GM12878 (cell line): ENCODE measurements at regions not wholly inside any gene's neighbourhood (a gene's known extent, or its start where the extent isn't known, plus 50 kb on each side); places are given as distances from the start of the nearest gene placed in this dataset.

Experiments
- ATAC-seq: fragments of 200-7000 bp; cut with Tn5 transposase; 3 replicates; pipeline ENCODE4 v1.9.1; 2020; ENCODE audit warnings: mild to moderate bottlenecking, moderate library complexity
- BruUV-seq: library from RNA; stranded (reverse); fragments of 400-500 nt; replicated peaks from 2 replicates; lab custom pipeline; 2021; lab: Mats Ljungman, UMichigan
- CTCF ChIA-PET: fragments of 300-600 bp; sonication (Branson Sonifier 250); formaldehyde crosslinking; extraction: SDS; loops from one replicate; lab custom pipeline; 2021; ENCODE audit warnings: inconsistent platforms; lab: Yijun Ruan, JAX
- POLR2A ChIA-PET: fragments of 350-600 bp; formaldehyde crosslinking; extraction: SDS; loops from one replicate; lab custom pipeline; 2021; ENCODE audit warnings: inconsistent platforms; lab: Charles Lee
- RAD21 ChIA-PET: fragments of 300-600 bp; sonication (Branson Sonifier 250); formaldehyde crosslinking; loops from one replicate; lab custom pipeline; 2023; ENCODE audit warnings: antibody characterized with exemption; ENCODE audit not compliant: unreplicated experiment; lab: Charles Lee
- SMC1A ChIA-PET: fragments of 300-600 bp; sonication (Branson Sonifier 250); formaldehyde crosslinking; loops from one replicate; lab custom pipeline; 2023; ENCODE audit not compliant: unreplicated experiment, uncharacterized antibody; lab: Charles Lee
- DNase-seq: peaks from one replicate; pipeline ENCODE4 v3.0.0-alpha.2; 2011; ENCODE audit warnings: low read depth, low spot score
- FAIRE-seq: peaks from 3 replicates; lab custom pipeline; 2011; peaks lifted over from hg19 to GRCh38; lab: Jason Lieb, UNC
- H2AFZ ChIP-seq: 2 replicates; pipeline ENCODE4 v1.6.0; 2011; ENCODE audit warnings: low read depth, low read length, control low read depth; ENCODE audit not compliant: control insufficient read depth
- H3K27ac ChIP-seq: 2 replicates; pipeline ENCODE4 v1.5.1; 2011; ENCODE audit warnings: control low read depth; ENCODE audit not compliant: control insufficient read depth, insufficient read depth
- H3K27me3 ChIP-seq, 2 experiments: replicated peaks in 1 of 2; 2 replicates each; pipeline versions ENCODE4 v1.6.0 to v1.6.1; 2011; ENCODE audit warnings: low read length in 1 of 2; ENCODE audit not compliant: control insufficient read depth in 2 of 2, insufficient read depth in 2 of 2
- H3K36me3 ChIP-seq, 2 experiments: 2 replicates each; pipeline ENCODE4 v1.5.1; 2011; ENCODE audit warnings: low read length in 1 of 2; ENCODE audit not compliant: control insufficient read depth in 2 of 2, insufficient read depth in 2 of 2
- H3K4me1 ChIP-seq: 2 replicates; pipeline ENCODE4 v1.6.1; 2011; ENCODE audit warnings: mild to moderate bottlenecking, low read length, moderate library complexity, mixed read lengths; ENCODE audit not compliant: control insufficient read depth, insufficient read depth
- H3K4me2 ChIP-seq: 2 replicates; pipeline ENCODE4 v1.6.0; 2011; ENCODE audit warnings: control low read depth; ENCODE audit not compliant: control insufficient read depth, insufficient read depth
- H3K4me3 ChIP-seq: fragments of 200-600 bp; sonication (generic); 2 replicates; pipeline ENCODE4 v1.5.1; 2016
- H3K79me2 ChIP-seq: 2 replicates; pipeline ENCODE4 v1.6.0; 2011; ENCODE audit warnings: low read length; ENCODE audit not compliant: control insufficient read depth, insufficient read depth
- H3K9ac ChIP-seq: 2 replicates; pipeline ENCODE4 v1.8.0; 2011; ENCODE audit warnings: low read length, control low read depth, mixed read lengths; ENCODE audit not compliant: control insufficient read depth, insufficient read depth
- H3K9me3 ChIP-seq: replicated peaks from 3 replicates; pipeline ENCODE4 v1.5.1; 2011; ENCODE audit warnings: mild to moderate bottlenecking, low read length; ENCODE audit not compliant: control insufficient read depth, insufficient read depth
- H4K20me1 ChIP-seq: 2 replicates; pipeline ENCODE4 v1.6.0; 2011; ENCODE audit not compliant: control insufficient read depth, insufficient read depth
- BHLHE40 ChIP-seq, 2 experiments: fragments of 450-650 bp in 1 of 2; IDR thresholded peaks; 2 replicates each; pipeline ENCODE4 v1.6.1; 2011 to 2017; ENCODE audit warnings: low read depth in 2 of 2, borderline replicate concordance in 1 of 2, improper control_type of control experiment in 1 of 2, low read length in 1 of 2, mild to moderate bottlenecking in 1 of 2
- RAD21 ChIP-seq: IDR thresholded peaks from 2 replicates; pipeline ENCODE4 v1.6.1; 2011; ENCODE audit warnings: mild to moderate bottlenecking, low read depth, low read length, moderate library complexity; ENCODE audit not compliant: insufficient read depth
- SMC3 ChIP-seq: IDR thresholded peaks from 2 replicates; pipeline ENCODE4 v1.6.1; 2011; ENCODE audit warnings: low read length, improper control_type of control experiment, borderline replicate concordance
- WGBS: methylation state at CpG from one replicate; pipeline ENCODE4 v1.1.6; 2016; ENCODE audit warnings: low lambda C conversion rate; ENCODE audit not compliant: insufficient replicate concordance, insufficient coverage; ENCODE audit errors: missing lambda C conversion rate; 5-methylcytosine and 5-hydroxymethylcytosine counted together
- in situ Hi-C: fragments of 300-500 bp; cut with MboI; formaldehyde crosslinking; loops from 9 replicates; pipeline ENCODE4 v1.14.3; 2018; ENCODE audit warnings: mixed read lengths
- intact Hi-C: fragments of 100-400 bp; cut with micrococcal nuclease; formaldehyde crosslinking; loops from one replicate; pipeline ENCODE4 v1.14.2; 2022; ENCODE audit not compliant: unreplicated experiment
- TF ChIP-seq, protein P1 (sequence below), 3 experiments: IDR thresholded peaks in 2 of 3; conservative IDR thresholded peaks in 1 of 3; 2 replicates each; pipeline ENCODE4 v1.5.1; 2011; ENCODE audit warnings: low read depth in 3 of 3, low read length in 3 of 3, mild to moderate bottlenecking in 3 of 3, control low read depth in 2 of 3, moderate library complexity in 2 of 3, inconsistent platforms in 1 of 3, mixed read lengths in 1 of 3; ENCODE audit not compliant: control insufficient read depth in 2 of 3, insufficient read depth in 1 of 3; ENCODE audit errors: extremely low read depth in 1 of 3

DNA sequence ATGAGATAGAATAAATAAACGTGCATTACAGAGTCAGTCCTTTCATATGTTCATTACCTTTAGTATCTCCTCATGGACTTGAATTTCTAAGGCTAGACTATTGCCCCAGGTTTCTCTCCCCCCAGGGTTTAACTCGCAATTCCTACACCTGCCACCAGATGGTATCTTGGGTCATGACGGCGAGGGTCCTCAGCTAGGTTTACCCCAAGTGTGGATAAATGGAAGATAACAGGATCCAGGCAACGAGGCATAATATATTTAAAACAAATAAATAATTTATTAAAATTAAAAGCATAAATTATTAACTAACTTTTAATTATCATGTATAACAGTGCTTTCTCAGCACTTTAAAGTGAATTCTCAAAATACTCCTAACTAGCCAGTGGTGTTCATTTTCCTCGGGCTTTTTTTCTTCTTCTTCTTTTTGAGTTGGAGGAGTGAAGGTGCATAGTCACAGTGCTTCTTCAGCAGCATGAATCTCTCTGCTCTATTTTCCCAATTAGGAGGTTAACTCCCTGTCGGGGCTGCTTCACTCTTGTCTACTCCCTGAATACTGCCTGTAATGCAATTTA, 243.5 kb upstream of the CAND1 start:
- H4K20me1 ChIP-seq = no peaks in the 10 kb centered on the region
- no peaks in the 10 kb centered on the region for H3K4me1 ChIP-seq
- ChIA-PET POLR2A (no interaction called here), SMC1A (interaction anchor here (0.8 kb wide), 1 partner anchor 70 kb away, joined by 3 read pairs; no protein-coding TSS in a partner anchor), RAD21 (no interaction called here), CTCF (interaction anchor here (0.6 to 2.1 kb wide), 6 partner anchors 10 to 196 kb away, joined by 3 to 6 read pairs (median 4); no protein-coding TSS in a partner anchor)
- H3K27ac ChIP-seq = no peak overlapping the region
- ATAC-seq (peak; percentile 82), FAIRE-seq (peak; percentile 61), DNase-seq (no peak)
- 14% methylated on average over 7 of the region's 7 CpGs for WGBS
- no peaks in the 10 kb centered on the region for H3K79me2 ChIP-seq
- TF ChIP-seq SMC3 (peak; percentile 34; the same call in 1 of the 2 replicates), RAD21 (peak; percentile 57), BHLHE40 (IDR thresholded peaks at IDR 0.05; ENCODE audit: borderline replicate concordance in 1 of 2, low read depth in 2 of 2, low read length in 1 of 2) (no peak)
- TF ChIP-seq, protein P1, sequence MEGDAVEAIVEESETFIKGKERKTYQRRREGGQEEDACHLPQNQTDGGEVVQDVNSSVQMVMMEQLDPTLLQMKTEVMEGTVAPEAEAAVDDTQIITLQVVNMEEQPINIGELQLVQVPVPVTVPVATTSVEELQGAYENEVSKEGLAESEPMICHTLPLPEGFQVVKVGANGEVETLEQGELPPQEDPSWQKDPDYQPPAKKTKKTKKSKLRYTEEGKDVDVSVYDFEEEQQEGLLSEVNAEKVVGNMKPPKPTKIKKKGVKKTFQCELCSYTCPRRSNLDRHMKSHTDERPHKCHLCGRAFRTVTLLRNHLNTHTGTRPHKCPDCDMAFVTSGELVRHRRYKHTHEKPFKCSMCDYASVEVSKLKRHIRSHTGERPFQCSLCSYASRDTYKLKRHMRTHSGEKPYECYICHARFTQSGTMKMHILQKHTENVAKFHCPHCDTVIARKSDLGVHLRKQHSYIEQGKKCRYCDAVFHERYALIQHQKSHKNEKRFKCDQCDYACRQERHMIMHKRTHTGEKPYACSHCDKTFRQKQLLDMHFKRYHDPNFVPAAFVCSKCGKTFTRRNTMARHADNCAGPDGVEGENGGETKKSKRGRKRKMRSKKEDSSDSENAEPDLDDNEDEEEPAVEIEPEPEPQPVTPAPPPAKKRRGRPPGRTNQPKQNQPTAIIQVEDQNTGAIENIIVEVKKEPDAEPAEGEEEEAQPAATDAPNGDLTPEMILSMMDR (IDR thresholded peaks at IDR 0.05 in 2 of 3, conservative IDR thresholded peaks at IDR 0.05 in 1 of 3; ENCODE audit: control insufficient read depth in 2 of 3, extremely low read depth in 1 of 3, insufficient read depth in 1 of 3, low read depth in 3 of 3, low read length in 3 of 3) = peak; percentile 53 to 77 (median 69); a peak in 5 of 6 replicates
- H3K36me3 ChIP-seq = no peaks in the 10 kb centered on the region
- in situ Hi-C loops = no loop called here
- no peak overlapping the region for H3K4me3 ChIP-seq
- no TSS peak for BruUV-seq
- no peaks in the 10 kb centered on the region for H3K27me3 ChIP-seq
- no peak overlapping the region for H3K9ac ChIP-seq
- no peak overlapping the region for H2AFZ ChIP-seq
- no peak overlapping the region for H3K4me2 ChIP-seq
- no peaks in the 10 kb centered on the region for H3K9me3 ChIP-seq
- intact Hi-C loops = loop anchor here (5.0 kb wide), 1 partner anchor 197 kb away; no protein-coding TSS in a partner anchor
